ENCODE measurements at regions not wholly inside any gene's neighbourhood (a gene's known extent, or its start where the extent isn't known, plus 50 kb on each side); places are given as distances from the start of the nearest gene placed in this dataset.
"Not testable (repeated sequence)": the region's sequence is repeated elsewhere in the genome, so short reads cannot be mapped to it uniquely, and the experiment has no call there.

- peak; percentile 58 for DNase-seq (ENCODE audit: low spot score)
Measured at GRCh38 chr1:98119796-98120195, 199.0 kb upstream of the DPYD start.

GRCh38 chr1:98113811-98114210, 193.0 kb upstream of the DPYD start:
- no peak for DNase-seq (ENCODE audit: low spot score)

GRCh38 chr1:98112626-98113025, 191.8 kb upstream of the DPYD start:
- no peak for DNase-seq (ENCODE audit: low spot score)

- DNase-seq (ENCODE audit: low spot score), result no peak
Measured at GRCh38 chr1:98110674-98111073, 189.8 kb upstream of the DPYD start.

- DNase-seq (ENCODE audit: low spot score), result not testable (repeated sequence)
Measured at GRCh38 chr1:98108378-98108777, 187.5 kb upstream of the DPYD start.

GRCh38 chr1:98107256-98107655, 186.4 kb upstream of the DPYD start:
- DNase-seq (ENCODE audit: low spot score), result no peak

GRCh38 chr1:98104289-98104688, 183.5 kb upstream of the DPYD start:
- peak; percentile 12 for DNase-seq (ENCODE audit: low spot score)

GRCh38 chr1:98103617-98104285, 182.9 kb upstream of the DPYD start:
- no peak for DNase-seq (ENCODE audit: low spot score)

GRCh38 chr1:98102345-98103030, 181.7 kb upstream of the DPYD start:
- DNase-seq (ENCODE audit: low spot score), result no peak

GRCh38 chr1:98101364-98101763, 180.5 kb upstream of the DPYD start:
- no peak for DNase-seq (ENCODE audit: low spot score)

GRCh38 chr1:98099501-98099900, 178.7 kb upstream of the DPYD start:
- no peak for DNase-seq (ENCODE audit: low spot score)

GRCh38 chr1:98098473-98098872, 177.6 kb upstream of the DPYD start:
- DNase-seq (ENCODE audit: low spot score), result no peak

- no peak for DNase-seq (ENCODE audit: low spot score)
Measured at GRCh38 chr1:98090351-98090750, 169.5 kb upstream of the DPYD start.

GRCh38 chr1:98088381-98088780, 167.5 kb upstream of the DPYD start:
- no peak for DNase-seq (ENCODE audit: low spot score)

GRCh38 chr1:98086796-98087441, 166.1 kb upstream of the DPYD start:
- DNase-seq (ENCODE audit: low spot score), result peak; percentile 15

- DNase-seq (ENCODE audit: low spot score), result no peak
Measured at GRCh38 chr1:98086156-98086555, 165.3 kb upstream of the DPYD start.

GRCh38 chr1:98084188-98084587, 163.4 kb upstream of the DPYD start:
- DNase-seq (ENCODE audit: low spot score), result no peak

GRCh38 chr1:98081944-98082343, 161.1 kb upstream of the DPYD start:
- no peak for DNase-seq (ENCODE audit: low spot score)

GRCh38 chr1:98078596-98078995, 157.8 kb upstream of the DPYD start:
- DNase-seq (ENCODE audit: low spot score), result no peak

- DNase-seq (ENCODE audit: low spot score), result no peak
Measured at GRCh38 chr1:98077691-98078090, 156.9 kb upstream of the DPYD start.

- DNase-seq (ENCODE audit: low spot score), result no peak
Measured at GRCh38 chr1:98075626-98076025, 154.8 kb upstream of the DPYD start.

- no peak for DNase-seq (ENCODE audit: low spot score)
Measured at GRCh38 chr1:98073823-98074222, 153.0 kb upstream of the DPYD start.

- DNase-seq (ENCODE audit: low spot score), result no peak
Measured at GRCh38 chr1:98073106-98073505, 152.3 kb upstream of the DPYD start.
